SK-N-SH (cell line): ENCODE measurements at regions not wholly inside any gene's neighbourhood (a gene's known extent, or its start where the extent isn't known, plus 50 kb on each side); places are given as distances from the start of the nearest gene placed in this dataset.

Source experiments
- CTCF ChIA-PET: fragments of 300-600, 350-600 bp; formaldehyde crosslinking; extraction: SDS; loops from one replicate; lab custom pipeline; 2021; lab: Yijun Ruan, JAX
- POLR2A ChIA-PET: fragments of 350-600 bp; sonication (Branson Sonifier 250); formaldehyde crosslinking; extraction: SDS; loops from one replicate; lab custom pipeline; 2020; ENCODE audit warnings: antibody characterized with exemption, inconsistent platforms; lab: Yijun Ruan, JAX
- DNase-seq: peaks from one replicate; pipeline ENCODE4 v3.0.0; 2012
- H2AFZ ChIP-seq: fragments of 200-600 bp; sonication (generic); 2 replicates; pipeline ENCODE4 v1.8.1; 2016; ENCODE audit warnings: antibody characterized with exemption, mild to moderate bottlenecking, low read depth
- H3F3A ChIP-seq: fragments of 200-600 bp; sonication (generic); replicated peaks from 2 replicates; pipeline ENCODE3; 2016; ENCODE audit warnings: antibody characterized with exemption, mild to moderate bottlenecking; ENCODE audit not compliant: insufficient read depth
- H3K27ac ChIP-seq, 2 experiments: fragments of 200-500 bp in 1 of 2; fragments of 200-600 bp in 1 of 2; sonication (Bioruptor generic) in 1 of 2; sonication (generic), shearing (Covaris generic) in 1 of 2; 2 replicates each; pipeline versions ENCODE4 v1.5.1 to v1.6.1; 2014 to 2016; ENCODE audit warnings: low read depth in 2 of 2, inconsistent platforms in 1 of 2, low read length in 1 of 2, mild to moderate bottlenecking in 1 of 2, mixed read lengths in 1 of 2
- H3K27me3 ChIP-seq: fragments of 200-600 bp; sonication (generic), shearing (Covaris generic); 2 replicates; pipeline ENCODE4 v1.6.1; 2016; ENCODE audit warnings: mixed run types; ENCODE audit not compliant: insufficient read depth
- H3K36me3 ChIP-seq, 2 experiments: fragments of 200-500 bp in 1 of 2; fragments of 200-600 bp in 1 of 2; sonication (Bioruptor generic) in 1 of 2; sonication (generic) in 1 of 2; replicated peaks in 1 of 2; 2 replicates each; pipeline versions ENCODE3 to v1.5.1; 2014 to 2016; ENCODE audit warnings: low read length in 1 of 2, mild to moderate bottlenecking in 1 of 2; ENCODE audit not compliant: insufficient read depth in 2 of 2, control insufficient read depth in 1 of 2
- H3K4me1 ChIP-seq, 2 experiments: fragments of 200-500 bp in 1 of 2; fragments of 200-600 bp in 1 of 2; sonication (Bioruptor generic) in 1 of 2; sonication (generic), shearing (Covaris generic) in 1 of 2; 2 replicates each; pipeline versions ENCODE4 v1.5.1 to v1.6.1; 2014 to 2016; ENCODE audit warnings: low read depth in 1 of 2, low read length in 1 of 2, mixed run types in 1 of 2; ENCODE audit not compliant: insufficient read depth in 2 of 2, control insufficient read depth in 1 of 2
- H3K4me2 ChIP-seq: fragments of 200-600 bp; sonication (generic), shearing (Covaris generic); 2 replicates; pipeline ENCODE4 v1.6.1; 2017; ENCODE audit warnings: mixed run types
- H3K4me3 ChIP-seq, 2 experiments: fragments of 200-500 bp in 1 of 2; fragments of 200-600 bp in 1 of 2; sonication (Bioruptor generic) in 1 of 2; sonication (generic), shearing (Covaris generic) in 1 of 2; 2 replicates each; pipeline versions ENCODE4 v1.5.1 to v1.8.1; 2014 to 2016; ENCODE audit warnings: low read depth in 2 of 2, inconsistent platforms in 1 of 2, low read length in 1 of 2, mild to moderate bottlenecking in 1 of 2, mixed read lengths in 1 of 2, moderate library complexity in 1 of 2
- H3K79me2 ChIP-seq: fragments of 200-600 bp; sonication (generic); 2 replicates; pipeline ENCODE4 v1.8.1; 2017; ENCODE audit warnings: mild to moderate bottlenecking; ENCODE audit not compliant: insufficient read depth
- H3K9ac ChIP-seq: fragments of 200-600 bp; sonication (generic); 2 replicates; pipeline ENCODE4 v1.6.1; 2017; ENCODE audit warnings: mixed run types
- H3K9me2 ChIP-seq: fragments of 200-600 bp; sonication (generic); 2 replicates; pipeline ENCODE4 v1.6.1; 2017; ENCODE audit warnings: mixed run types
- H3K9me3 ChIP-seq: fragments of 200-600 bp; sonication (generic); 2 replicates; pipeline ENCODE4 v1.6.1; 2017; ENCODE audit warnings: mixed run types, mild to moderate bottlenecking, moderate library complexity
- H4K20me1 ChIP-seq: fragments of 200-600 bp; sonication (generic); 2 replicates; pipeline ENCODE4 v1.6.1; 2017; ENCODE audit warnings: mild to moderate bottlenecking, mixed run types; ENCODE audit not compliant: insufficient read depth
- CHD2 ChIP-seq: fragments of 150-350 bp; IDR thresholded peaks from 2 replicates; pipeline ENCODE4 v1.6.1; 2018; ENCODE audit warnings: low read length; ENCODE audit not compliant: partially characterized antibody
- EP300 ChIP-seq, 2 experiments: IDR thresholded peaks; 2 replicates each; pipeline versions ENCODE4 v1.4.0 to v1.6.1; 2012; ENCODE audit warnings: borderline replicate concordance in 1 of 2, low read depth in 1 of 2, low read length in 1 of 2
- EZH2phosphoT487 ChIP-seq: fragments of 200-600 bp; sonication (generic); IDR thresholded peaks from 2 replicates; pipeline ENCODE4 v1.6.1; 2017; ENCODE audit warnings: low read depth, mixed run types, mild to moderate bottlenecking, antibody characterized with exemption, moderate library complexity, borderline replicate concordance
- FOXJ3 ChIP-seq: sonication (generic); formaldehyde crosslinking; IDR thresholded peaks from 2 replicates; pipeline ENCODE4 v1.5.1; 2020; ENCODE audit warnings: mild to moderate bottlenecking, missing genetic modification reagents
- GABPA ChIP-seq: IDR thresholded peaks from 2 replicates; pipeline ENCODE4 v1.4.0; 2012; ENCODE audit warnings: low read depth, mild to moderate bottlenecking
- MEF2A ChIP-seq: IDR thresholded peaks from 2 replicates; pipeline ENCODE4 v1.4.0; 2012; ENCODE audit warnings: low read depth, borderline replicate concordance
- NRF1 ChIP-seq: IDR thresholded peaks from 2 replicates; pipeline ENCODE4 v1.6.1; 2012; ENCODE audit warnings: low read depth, mild to moderate bottlenecking, low read length
- RAD21 ChIP-seq: IDR thresholded peaks from 2 replicates; pipeline ENCODE4 v1.6.1; 2012; ENCODE audit warnings: mild to moderate bottlenecking, low read length
- RCOR1 ChIP-seq: fragments of 150-350 bp; IDR thresholded peaks from 2 replicates; pipeline ENCODE4 v1.6.1; 2017; ENCODE audit warnings: antibody characterized with exemption, low read length
- RFX5 ChIP-seq: IDR thresholded peaks from 2 replicates; pipeline ENCODE4 v1.6.1; 2012; ENCODE audit warnings: mild to moderate bottlenecking, improper control_type of control experiment, low read length
- RXRA ChIP-seq: IDR thresholded peaks from 2 replicates; pipeline ENCODE4 v1.4.0; 2012; ENCODE audit warnings: low read depth, mild to moderate bottlenecking, borderline replicate concordance
- TCF12 ChIP-seq: IDR thresholded peaks from 2 replicates; pipeline ENCODE4 v1.4.0; 2012
- TEAD4 ChIP-seq: IDR thresholded peaks from 2 replicates; pipeline ENCODE4 v1.4.0; 2012; ENCODE audit warnings: mild to moderate bottlenecking, borderline replicate concordance; ENCODE audit not compliant: insufficient read depth
- YY1 ChIP-seq: IDR thresholded peaks from 2 replicates; pipeline ENCODE4 v1.4.0; 2012; ENCODE audit warnings: low read depth, mild to moderate bottlenecking
- WGBS: methylation state at CpG from one replicate; pipeline ENCODE4 v1.1.6; 2017; ENCODE audit warnings: low lambda C conversion rate; 5-methylcytosine and 5-hydroxymethylcytosine counted together
- TF ChIP-seq, protein P1 (sequence below): IDR thresholded peaks from 2 replicates; pipeline ENCODE4 v1.6.1; 2012; ENCODE audit warnings: mild to moderate bottlenecking, low read depth, low read length, moderate library complexity
- TF ChIP-seq, protein P2 (sequence below): IDR thresholded peaks from 2 replicates; pipeline ENCODE4 v1.4.0; 2012; ENCODE audit warnings: low read depth, borderline replicate concordance
- TF ChIP-seq, protein P3 (sequence below): IDR thresholded peaks from 2 replicates; pipeline ENCODE4 v1.4.0; 2012; ENCODE audit warnings: low read depth
- TF ChIP-seq, protein P4 (sequence below): fragments of 150-350 bp; IDR thresholded peaks from 2 replicates; pipeline ENCODE4 v1.6.1; 2017; ENCODE audit warnings: antibody characterized with exemption, low read length, low read depth, borderline replicate concordance
- TF ChIP-seq, protein P5 (sequence below): IDR thresholded peaks from 2 replicates; pipeline ENCODE4; 2012
- TF ChIP-seq, protein P6 (sequence below): IDR thresholded peaks from 2 replicates; pipeline ENCODE4 v1.4.0; 2012; ENCODE audit warnings: low read depth, borderline replicate concordance

DNA sequence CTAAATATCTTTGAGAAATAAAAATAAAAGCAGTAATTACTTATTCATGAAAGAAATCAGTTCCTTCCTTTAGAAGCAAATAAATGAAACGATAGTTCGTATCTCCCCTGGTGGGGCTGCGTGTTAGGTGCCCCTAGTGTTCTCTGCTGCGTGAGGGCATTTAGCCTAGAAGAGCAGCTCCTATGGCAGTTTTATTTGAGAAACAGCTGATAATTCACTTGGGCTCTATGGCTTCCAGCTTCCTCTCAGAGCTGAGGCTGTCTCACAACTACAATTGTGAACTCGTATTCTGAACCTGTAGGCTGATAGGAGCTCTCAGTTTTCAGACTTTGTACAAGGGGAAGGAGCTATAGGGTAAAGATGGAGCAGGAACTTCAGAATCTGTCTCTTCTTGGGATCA lies 540.0 kb upstream of the MAP3K7 start:
- Histone ChIP-seq H3F3A (no peaks in the 10 kb centered on the region), H3K9ac (no peak overlapping the region), H3K36me3 (no peaks in the 10 kb centered on the region), H3K4me2 (no peak overlapping the region), H3K4me3 (no peak overlapping the region), H2AFZ (no peak overlapping the region), H3K79me2 (no peaks in the 10 kb centered on the region), H3K4me1 (no peaks in the 10 kb centered on the region)
- CTCF ChIA-PET = interaction anchor here (0.9 to 1.1 kb wide), 2 partner anchors 11 to 421 kb away, joined by 3 read pairs; no protein-coding TSS in a partner anchor
- no peak for DNase-seq
- TF ChIP-seq NRF1 = no peak
- no peak for TF ChIP-seq YY1
- TF ChIP-seq TCF12 = no peak
- no peak for TF ChIP-seq EP300 (IDR thresholded peaks at IDR 0.05; ENCODE audit: borderline replicate concordance in 1 of 2, low read depth in 1 of 2, low read length in 1 of 2)
- TF ChIP-seq, protein P1, sequence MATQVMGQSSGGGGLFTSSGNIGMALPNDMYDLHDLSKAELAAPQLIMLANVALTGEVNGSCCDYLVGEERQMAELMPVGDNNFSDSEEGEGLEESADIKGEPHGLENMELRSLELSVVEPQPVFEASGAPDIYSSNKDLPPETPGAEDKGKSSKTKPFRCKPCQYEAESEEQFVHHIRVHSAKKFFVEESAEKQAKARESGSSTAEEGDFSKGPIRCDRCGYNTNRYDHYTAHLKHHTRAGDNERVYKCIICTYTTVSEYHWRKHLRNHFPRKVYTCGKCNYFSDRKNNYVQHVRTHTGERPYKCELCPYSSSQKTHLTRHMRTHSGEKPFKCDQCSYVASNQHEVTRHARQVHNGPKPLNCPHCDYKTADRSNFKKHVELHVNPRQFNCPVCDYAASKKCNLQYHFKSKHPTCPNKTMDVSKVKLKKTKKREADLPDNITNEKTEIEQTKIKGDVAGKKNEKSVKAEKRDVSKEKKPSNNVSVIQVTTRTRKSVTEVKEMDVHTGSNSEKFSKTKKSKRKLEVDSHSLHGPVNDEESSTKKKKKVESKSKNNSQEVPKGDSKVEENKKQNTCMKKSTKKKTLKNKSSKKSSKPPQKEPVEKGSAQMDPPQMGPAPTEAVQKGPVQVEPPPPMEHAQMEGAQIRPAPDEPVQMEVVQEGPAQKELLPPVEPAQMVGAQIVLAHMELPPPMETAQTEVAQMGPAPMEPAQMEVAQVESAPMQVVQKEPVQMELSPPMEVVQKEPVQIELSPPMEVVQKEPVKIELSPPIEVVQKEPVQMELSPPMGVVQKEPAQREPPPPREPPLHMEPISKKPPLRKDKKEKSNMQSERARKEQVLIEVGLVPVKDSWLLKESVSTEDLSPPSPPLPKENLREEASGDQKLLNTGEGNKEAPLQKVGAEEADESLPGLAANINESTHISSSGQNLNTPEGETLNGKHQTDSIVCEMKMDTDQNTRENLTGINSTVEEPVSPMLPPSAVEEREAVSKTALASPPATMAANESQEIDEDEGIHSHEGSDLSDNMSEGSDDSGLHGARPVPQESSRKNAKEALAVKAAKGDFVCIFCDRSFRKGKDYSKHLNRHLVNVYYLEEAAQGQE = no peak
- no peak for TF ChIP-seq RAD21
- TF ChIP-seq RCOR1 = no peak
- TF ChIP-seq, protein P2, sequence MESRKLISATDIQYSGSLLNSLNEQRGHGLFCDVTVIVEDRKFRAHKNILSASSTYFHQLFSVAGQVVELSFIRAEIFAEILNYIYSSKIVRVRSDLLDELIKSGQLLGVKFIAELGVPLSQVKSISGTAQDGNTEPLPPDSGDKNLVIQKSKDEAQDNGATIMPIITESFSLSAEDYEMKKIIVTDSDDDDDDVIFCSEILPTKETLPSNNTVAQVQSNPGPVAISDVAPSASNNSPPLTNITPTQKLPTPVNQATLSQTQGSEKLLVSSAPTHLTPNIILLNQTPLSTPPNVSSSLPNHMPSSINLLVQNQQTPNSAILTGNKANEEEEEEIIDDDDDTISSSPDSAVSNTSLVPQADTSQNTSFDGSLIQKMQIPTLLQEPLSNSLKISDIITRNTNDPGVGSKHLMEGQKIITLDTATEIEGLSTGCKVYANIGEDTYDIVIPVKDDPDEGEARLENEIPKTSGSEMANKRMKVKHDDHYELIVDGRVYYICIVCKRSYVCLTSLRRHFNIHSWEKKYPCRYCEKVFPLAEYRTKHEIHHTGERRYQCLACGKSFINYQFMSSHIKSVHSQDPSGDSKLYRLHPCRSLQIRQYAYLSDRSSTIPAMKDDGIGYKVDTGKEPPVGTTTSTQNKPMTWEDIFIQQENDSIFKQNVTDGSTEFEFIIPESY = no peak
- no peak for TF ChIP-seq EZH2phosphoT487
- TF ChIP-seq, protein P3, sequence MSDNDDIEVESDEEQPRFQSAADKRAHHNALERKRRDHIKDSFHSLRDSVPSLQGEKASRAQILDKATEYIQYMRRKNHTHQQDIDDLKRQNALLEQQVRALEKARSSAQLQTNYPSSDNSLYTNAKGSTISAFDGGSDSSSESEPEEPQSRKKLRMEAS = no peak
- TF ChIP-seq, protein P4, sequence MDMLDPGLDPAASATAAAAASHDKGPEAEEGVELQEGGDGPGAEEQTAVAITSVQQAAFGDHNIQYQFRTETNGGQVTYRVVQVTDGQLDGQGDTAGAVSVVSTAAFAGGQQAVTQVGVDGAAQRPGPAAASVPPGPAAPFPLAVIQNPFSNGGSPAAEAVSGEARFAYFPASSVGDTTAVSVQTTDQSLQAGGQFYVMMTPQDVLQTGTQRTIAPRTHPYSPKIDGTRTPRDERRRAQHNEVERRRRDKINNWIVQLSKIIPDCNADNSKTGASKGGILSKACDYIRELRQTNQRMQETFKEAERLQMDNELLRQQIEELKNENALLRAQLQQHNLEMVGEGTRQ = no peak
- TF ChIP-seq, protein P5, sequence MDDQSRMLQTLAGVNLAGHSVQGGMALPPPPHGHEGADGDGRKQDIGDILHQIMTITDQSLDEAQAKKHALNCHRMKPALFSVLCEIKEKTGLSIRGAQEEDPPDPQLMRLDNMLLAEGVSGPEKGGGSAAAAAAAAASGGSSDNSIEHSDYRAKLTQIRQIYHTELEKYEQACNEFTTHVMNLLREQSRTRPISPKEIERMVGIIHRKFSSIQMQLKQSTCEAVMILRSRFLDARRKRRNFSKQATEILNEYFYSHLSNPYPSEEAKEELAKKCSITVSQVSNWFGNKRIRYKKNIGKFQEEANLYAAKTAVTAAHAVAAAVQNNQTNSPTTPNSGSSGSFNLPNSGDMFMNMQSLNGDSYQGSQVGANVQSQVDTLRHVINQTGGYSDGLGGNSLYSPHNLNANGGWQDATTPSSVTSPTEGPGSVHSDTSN = no peak
- TF ChIP-seq, protein P6, sequence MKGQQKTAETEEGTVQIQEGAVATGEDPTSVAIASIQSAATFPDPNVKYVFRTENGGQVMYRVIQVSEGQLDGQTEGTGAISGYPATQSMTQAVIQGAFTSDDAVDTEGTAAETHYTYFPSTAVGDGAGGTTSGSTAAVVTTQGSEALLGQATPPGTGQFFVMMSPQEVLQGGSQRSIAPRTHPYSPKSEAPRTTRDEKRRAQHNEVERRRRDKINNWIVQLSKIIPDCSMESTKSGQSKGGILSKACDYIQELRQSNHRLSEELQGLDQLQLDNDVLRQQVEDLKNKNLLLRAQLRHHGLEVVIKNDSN = no peak
- no peak for TF ChIP-seq RXRA
- TF ChIP-seq GABPA = no peak
- TF ChIP-seq TEAD4 = no peak
- TF ChIP-seq FOXJ3 (CRISPR knock-in tag) = no peak
- TF ChIP-seq MEF2A = no peak
- no peak for TF ChIP-seq RFX5
- TF ChIP-seq CHD2 = no peak
- TF ChIP-seq, all 33 proteins: peak for 0
- Histone ChIP-seq H3K27me3 (no peaks in the 10 kb centered on the region), H3K27ac (no peak overlapping the region), H4K20me1 (no peaks in the 10 kb centered on the region), H3K9me2 (no peaks in the 10 kb centered on the region), H3K9me3 (no peaks in the 10 kb centered on the region)
- POLR2A ChIA-PET = no interaction called here
- 22% methylated on average over 5 of the region's 5 CpGs for WGBS
